H1 (cell line): ENCODE measurements at regions not wholly inside any gene's neighbourhood (a gene's known extent, or its start where the extent isn't known, plus 50 kb on each side); places are given as distances from the start of the nearest gene placed in this dataset.

ENCODE experiments used
- CTCF ChIA-PET: fragments of 300-600 bp; sonication (Branson Sonifier 250); formaldehyde crosslinking; loops from one replicate; lab custom pipeline; 2021; ENCODE audit not compliant: partially characterized antibody; lab: Charles Lee
- POLR2A ChIA-PET: fragments of 300-600 bp; sonication (Branson Sonifier 250); formaldehyde crosslinking; loops from one replicate; lab custom pipeline; 2021; ENCODE audit warnings: inconsistent platforms; ENCODE audit not compliant: partially characterized antibody; lab: Charles Lee
- DNase-seq, 2 experiments: peaks; one replicate each; pipeline versions ENCODE4 v3.0.0 to v3.0.0-alpha.2; 2010 to 2022; ENCODE audit warnings: low spot score in 2 of 2, low read depth in 1 of 2, mixed read lengths in 1 of 2
- FAIRE-seq: peaks from 2 replicates; lab custom pipeline; 2011; peaks lifted over from hg19 to GRCh38; lab: Jason Lieb, UNC
- H2AFZ ChIP-seq: 2 replicates; pipeline ENCODE4 v1.8.1; 2012; ENCODE audit warnings: low read length, inconsistent platforms
- H2AK5ac ChIP-seq: 2 replicates; pipeline ENCODE4 v1.6.1; 2013; ENCODE audit warnings: low read depth, low read length
- H2BK120ac ChIP-seq: replicated peaks from 2 replicates; pipeline ENCODE3; 2013; ENCODE audit warnings: low read depth, low read length, inconsistent platforms
- H2BK12ac ChIP-seq: 2 replicates; pipeline ENCODE4 v1.6.1; 2013; ENCODE audit warnings: low read depth, low read length
- H2BK15ac ChIP-seq: 2 replicates; pipeline ENCODE4 v1.6.1; 2013; ENCODE audit warnings: low read length
- H2BK20ac ChIP-seq: 2 replicates; pipeline ENCODE4 v1.6.1; 2013; ENCODE audit warnings: low read length
- H2BK5ac ChIP-seq: 2 replicates; pipeline ENCODE4 v1.6.1; 2013; ENCODE audit warnings: low read depth, low read length
- H3K14ac ChIP-seq: 2 replicates; pipeline ENCODE4 v1.6.1; 2013; ENCODE audit warnings: inconsistent platforms; ENCODE audit not compliant: insufficient read length
- H3K18ac ChIP-seq: 2 replicates; pipeline ENCODE4 v1.6.1; 2013; ENCODE audit warnings: low read length; ENCODE audit errors: extremely low read depth
- H3K23ac ChIP-seq: 2 replicates; pipeline ENCODE4 v1.6.1; 2013; ENCODE audit warnings: inconsistent platforms; ENCODE audit not compliant: insufficient read length
- H3K23me2 ChIP-seq: 2 replicates; pipeline ENCODE4 v1.6.1; 2013; ENCODE audit warnings: low read depth, low read length
- H3K27ac ChIP-seq: 2 replicates; pipeline ENCODE4 v1.6.1; 2011; ENCODE audit warnings: low read depth, low read length, inconsistent platforms
- H3K27me3 ChIP-seq, 4 experiments: replicated peaks in 1 of 4; 1 replicate in 1 of 4; 2 replicates in 3 of 4; pipeline versions ENCODE4 v1.6.1 to v1.8.1; 2011 to 2013; ENCODE audit warnings: low read length in 3 of 4, mild to moderate bottlenecking in 3 of 4, inconsistent platforms in 2 of 4, mixed read lengths in 2 of 4, moderate library complexity in 1 of 4; ENCODE audit not compliant: control insufficient read depth in 3 of 4, insufficient read depth in 3 of 4; ENCODE audit errors: extremely low read depth in 1 of 4
- H3K36me3 ChIP-seq, 4 experiments: 2 replicates each; pipeline versions ENCODE4 v1.6.1 to v1.8.1; 2011 to 2013; ENCODE audit warnings: mild to moderate bottlenecking in 4 of 4, low read length in 3 of 4, moderate library complexity in 2 of 4, control low read depth in 1 of 4, inconsistent platforms in 1 of 4; ENCODE audit not compliant: insufficient read depth in 4 of 4, control insufficient read depth in 2 of 4
- H3K4ac ChIP-seq: replicated peaks from 2 replicates; pipeline ENCODE3; 2013; ENCODE audit warnings: low read length, low read depth, mixed read lengths, inconsistent platforms; ENCODE audit not compliant: insufficient read length
- H3K4me1 ChIP-seq, 4 experiments: replicated peaks in 1 of 4; 1 replicate in 1 of 4; 2 replicates in 3 of 4; pipeline versions ENCODE4 v1.6.1 to v1.8.1; 2011 to 2013; ENCODE audit warnings: low read length in 3 of 4, inconsistent platforms in 2 of 4, mixed read lengths in 1 of 4; ENCODE audit not compliant: insufficient read depth in 4 of 4, control insufficient read depth in 3 of 4
- H3K4me2 ChIP-seq, 2 experiments: 2 replicates each; pipeline versions ENCODE4 v1.6.1 to v1.8.1; 2011 to 2013; ENCODE audit warnings: low read depth in 2 of 2, low read length in 2 of 2, control low read depth in 1 of 2, inconsistent platforms in 1 of 2, mild to moderate bottlenecking in 1 of 2; ENCODE audit not compliant: insufficient read depth in 1 of 2
- H3K4me3 ChIP-seq, 4 experiments: fragments of 200-600, 300-600 bp in 1 of 4; sonication (generic), shearing (Covaris generic), sonication (Bioruptor Twin) in 1 of 4; 2 replicates each; pipeline versions ENCODE4 v1.5.1 to v1.8.1; 2011 to 2016; ENCODE audit warnings: low read length in 4 of 4, low read depth in 3 of 4, control low read depth in 2 of 4, inconsistent platforms in 2 of 4, mild to moderate bottlenecking in 2 of 4, mixed read lengths in 1 of 4, moderate library complexity in 1 of 4; ENCODE audit not compliant: insufficient read depth in 2 of 4; ENCODE audit errors: extremely low read depth in 1 of 4
- H3K56ac ChIP-seq: replicated peaks from 2 replicates; pipeline ENCODE3; 2013; ENCODE audit warnings: low read depth, mild to moderate bottlenecking, mixed read lengths, low read length, inconsistent platforms; ENCODE audit not compliant: insufficient read length
- H3K79me1 ChIP-seq: 2 replicates; pipeline ENCODE4 v1.6.1; 2013; ENCODE audit warnings: low read depth, low read length, control low read depth
- H3K79me2 ChIP-seq, 2 experiments: 2 replicates each; pipeline versions ENCODE4 v1.6.1 to v1.8.1; 2012 to 2013; ENCODE audit warnings: low read length in 2 of 2, mild to moderate bottlenecking in 2 of 2, inconsistent platforms in 1 of 2; ENCODE audit not compliant: insufficient read depth in 2 of 2, control insufficient read depth in 1 of 2
- H3K9ac ChIP-seq, 4 experiments: replicated peaks in 1 of 4; 1 replicate in 1 of 4; 2 replicates in 3 of 4; pipeline versions ENCODE4 v1.6.1 to v1.8.1; 2011 to 2013; ENCODE audit warnings: low read depth in 3 of 4, low read length in 3 of 4, control low read depth in 2 of 4, mild to moderate bottlenecking in 2 of 4, moderate library complexity in 2 of 4, inconsistent platforms in 1 of 4; ENCODE audit errors: extremely low read depth in 1 of 4
- H3K9me3 ChIP-seq, 2 experiments: 2 replicates each; pipeline versions ENCODE4 v1.6.1 to v1.8.1; 2012 to 2013; ENCODE audit warnings: mild to moderate bottlenecking in 2 of 2, moderate library complexity in 2 of 2, control low read depth in 1 of 2, inconsistent platforms in 1 of 2, low read depth in 1 of 2, low read length in 1 of 2, mixed read lengths in 1 of 2; ENCODE audit not compliant: insufficient read depth in 2 of 2
- H4K20me1 ChIP-seq, 2 experiments: replicated peaks in 1 of 2; 2 replicates each; pipeline versions ENCODE3 to v1.8.1; 2011 to 2013; ENCODE audit warnings: inconsistent platforms in 2 of 2, low read length in 2 of 2, mild to moderate bottlenecking in 1 of 2; ENCODE audit not compliant: insufficient read depth in 2 of 2, control insufficient read depth in 1 of 2
- H4K5ac ChIP-seq: 2 replicates; pipeline ENCODE4 v1.6.1; 2013; ENCODE audit warnings: low read length, low read depth, mixed read lengths, inconsistent platforms; ENCODE audit not compliant: insufficient read length
- H4K8ac ChIP-seq: 2 replicates; pipeline ENCODE4 v1.8.0; 2013; ENCODE audit warnings: mild to moderate bottlenecking, moderate library complexity, low read length, inconsistent platforms; ENCODE audit not compliant: insufficient read depth; ENCODE audit errors: extremely low read depth
- H4K91ac ChIP-seq: replicated peaks from 2 replicates; pipeline ENCODE3; 2013; ENCODE audit warnings: low read length, mixed read lengths, inconsistent platforms; ENCODE audit not compliant: insufficient read length
- ASH2L ChIP-seq: fragments of 200-600, 300-600 bp; sonication (generic); IDR thresholded peaks from one replicate; pipeline ENCODE4 v1.7.1; 2017; ENCODE audit warnings: low read length
- BCL11A ChIP-seq, 2 experiments: IDR thresholded peaks; one replicate each; pipeline ENCODE4 v1.6.1; 2011; ENCODE audit warnings: low read depth in 2 of 2, low read length in 2 of 2, mild to moderate bottlenecking in 2 of 2
- CBX8 ChIP-seq: fragments of 300-800, 300-1000 bp; sonication (generic); IDR thresholded peaks from 2 replicates; pipeline ENCODE4 v1.7.1; 2016; ENCODE audit warnings: low read depth, low read length, borderline replicate concordance
- CREB1 ChIP-seq: IDR thresholded peaks from 2 replicates; pipeline ENCODE4 v1.6.1; 2012; ENCODE audit warnings: inconsistent platforms
- CTBP2 ChIP-seq: IDR thresholded peaks from 2 replicates; pipeline ENCODE4 v1.7.0; 2011; ENCODE audit warnings: borderline replicate concordance, mild to moderate bottlenecking, moderate library complexity, mixed read lengths, low read length; ENCODE audit not compliant: insufficient read depth, insufficient read length
- KDM4A ChIP-seq: IDR thresholded peaks from one replicate; pipeline ENCODE4 v1.7.1; 2012; ENCODE audit warnings: low read depth, mild to moderate bottlenecking, moderate library complexity, low read length, inconsistent platforms; ENCODE audit not compliant: severe bottlenecking
- KDM5A ChIP-seq: fragments of 200-600 bp; IDR thresholded peaks from 2 replicates; pipeline ENCODE4 v1.7.1; 2012; ENCODE audit warnings: mild to moderate bottlenecking, low read length, inconsistent platforms, mixed read lengths
- MAX ChIP-seq: IDR thresholded peaks from 2 replicates; pipeline ENCODE4 v1.6.1; 2012; ENCODE audit warnings: inconsistent platforms
- RAD21 ChIP-seq, 2 experiments: IDR thresholded peaks in 1 of 2; conservative IDR thresholded peaks in 1 of 2; 2 replicates each; pipeline ENCODE4 v1.6.1; 2011; ENCODE audit warnings: low read depth in 2 of 2, low read length in 2 of 2, improper control_type of control experiment in 1 of 2, inconsistent platforms in 1 of 2, mild to moderate bottlenecking in 1 of 2, moderate library complexity in 1 of 2
- RBBP5 ChIP-seq: IDR thresholded peaks from 2 replicates; pipeline ENCODE4 v1.7.1; 2012; ENCODE audit warnings: low read depth, mild to moderate bottlenecking, inconsistent platforms, low read length, moderate library complexity, borderline replicate concordance
- RNF2 ChIP-seq: fragments of 200-900, 300-1000 bp; sonication (generic); IDR thresholded peaks from 2 replicates; pipeline ENCODE4 v1.7.1; 2016; ENCODE audit warnings: borderline replicate concordance, low read depth, mild to moderate bottlenecking, antibody characterized with exemption, low read length; ENCODE audit not compliant: poor library complexity, severe bottlenecking; ENCODE audit errors: missing control alignments
- SAP30 ChIP-seq: fragments of 300-600 bp; sonication (generic); IDR thresholded peaks from 2 replicates; pipeline ENCODE4 v1.7.1; 2012; ENCODE audit warnings: low read length, moderate library complexity, mild to moderate bottlenecking, inconsistent platforms; ENCODE audit not compliant: insufficient read depth, insufficient replicate concordance
- SP4 ChIP-seq: IDR thresholded peaks from 2 replicates; pipeline ENCODE4 v1.6.1; 2012; ENCODE audit warnings: low read length, inconsistent platforms
- TAF7 ChIP-seq: optimal IDR thresholded peaks from 2 replicates; pipeline ENCODE3; 2011; ENCODE audit warnings: low read depth, mild to moderate bottlenecking, inconsistent platforms, low read length, moderate library complexity, borderline replicate concordance
- YY1 ChIP-seq: IDR thresholded peaks from 2 replicates; pipeline ENCODE4 v1.6.1; 2011; ENCODE audit warnings: low read depth, mild to moderate bottlenecking, low read length
- WGBS, 2 experiments: shearing (Covaris generic) in 1 of 2; methylation state at CpG; one replicate each; pipeline versions ENCODE4 v1.1.6 to v1.1.7; 2013 to 2015; ENCODE audit warnings: low lambda C conversion rate in 2 of 2, mixed read lengths in 2 of 2, inconsistent platforms in 1 of 2, low coverage in 1 of 2, missing lambda C conversion rate in 1 of 2; ENCODE audit not compliant: insufficient replicate concordance in 2 of 2, insufficient coverage in 1 of 2, insufficient read length in 1 of 2; ENCODE audit errors: extremely low coverage in 1 of 2, missing lambda C conversion rate in 1 of 2; 5-methylcytosine and 5-hydroxymethylcytosine counted together

- Histone ChIP-seq H3K56ac (no peak overlapping the region), H3K79me1 (no peaks in the 10 kb centered on the region), H4K91ac (no peak overlapping the region), H2BK20ac (no peak overlapping the region), H3K27ac (no peak overlapping the region), H2AFZ (no peak overlapping the region), H3K18ac (no peak overlapping the region), H2BK15ac (no peak overlapping the region), H3K36me3 (no peaks in the 10 kb centered on the region), H2BK12ac (no peak overlapping the region), H3K4me1 (peaks cover 0 to 3% (median 0%) of the 10 kb centered on the region in 4 experiments; a peak in 2 of 7 replicates), H4K8ac (no peak overlapping the region), H3K4me3 (no peak overlapping the region), H3K79me2 (no peaks in the 10 kb centered on the region), H2BK5ac (no peak overlapping the region), H3K27me3 (no peaks in the 10 kb centered on the region; a peak in 1 of 7 replicates), H3K9ac (no peak overlapping the region), H4K5ac (no peak overlapping the region), H3K23ac (no peak overlapping the region), H3K9me3 (no peaks in the 10 kb centered on the region), H3K14ac (no peak overlapping the region), H3K4ac (no peak overlapping the region), H3K23me2 (no peaks in the 10 kb centered on the region), H2AK5ac (no peak overlapping the region), H2BK120ac (no peak overlapping the region), H3K4me2 (no peak overlapping the region), H4K20me1 (no peaks in the 10 kb centered on the region)
- no peak for FAIRE-seq
- ChIA-PET CTCF (interaction anchor here (0.9 kb wide), 1 partner anchor 200 kb away, joined by 3 read pairs; no protein-coding TSS in a partner anchor), POLR2A (no interaction called here)
- WGBS, 2 experiments, result 87% methylated on average over 3 of the region's 3 CpGs; no CpG with 5 or more reads in 1 of the 2 experiments
- no peak for DNase-seq
- TF ChIP-seq CREB1, result no peak
- no peak for TF ChIP-seq CBX8
- no peak for TF ChIP-seq ASH2L
- no peak for TF ChIP-seq YY1
- no peak for TF ChIP-seq CTBP2
- TF ChIP-seq SAP30, result no peak
- no peak for TF ChIP-seq SP4
- TF ChIP-seq RAD21 (IDR thresholded peaks at IDR 0.05 in 1 of 2, conservative IDR thresholded peaks at IDR 0.05 in 1 of 2; ENCODE audit: low read depth in 2 of 2, low read length in 2 of 2), result no peak
- TF ChIP-seq KDM5A, result no peak
- TF ChIP-seq BCL11A (IDR thresholded peaks at IDR 0.05; ENCODE audit: low read depth in 2 of 2, low read length in 2 of 2), result no peak
- TF ChIP-seq MAX, result no peak
- no peak for TF ChIP-seq RNF2
- no peak for TF ChIP-seq TAF7
- TF ChIP-seq RBBP5, result no peak
- no peak for TF ChIP-seq KDM4A
Measured at GRCh38 chr10:124325633-124325914, 93.1 kb downstream of the OAT start.
